Fibroblast of peridontal ligament (primary cell): ENCODE measurements at regions not wholly inside any gene's neighbourhood (a gene's known extent, or its start where the extent isn't known, plus 50 kb on each side); places are given as distances from the start of the nearest gene placed in this dataset.
"Not testable (repeated sequence)": the region's sequence is repeated elsewhere in the genome, so short reads cannot be mapped to it uniquely, and the experiment has no call there.

Experiments
- DNase-seq: peaks from one replicate; pipeline ENCODE4 v3.0.0-alpha.2; 2010; ENCODE audit errors: extremely low read depth

- DNase-seq: no peak
These were observed 217.6 kb upstream of the THUMPD2 start for GRCh38 chr2:39996653-39997080.

GRCh38 chr2:39995005-39995737, 216.1 kb upstream of the THUMPD2 start:
- no peak for DNase-seq

- peak; percentile 86 for DNase-seq
These were observed 215.1 kb upstream of the THUMPD2 start for GRCh38 chr2:39994151-39994550.

GRCh38 chr2:39991298-39991697, 212.2 kb upstream of the THUMPD2 start:
- peak; percentile 75 for DNase-seq

GRCh38 chr2:39990335-39990900, 211.4 kb upstream of the THUMPD2 start:
- no peak for DNase-seq

- DNase-seq: no peak
These were observed 210.8 kb upstream of the THUMPD2 start for GRCh38 chr2:39989888-39990287.

- DNase-seq: peak; percentile 56
These were observed 202.8 kb upstream of the THUMPD2 start for GRCh38 chr2:39981883-39982311.

- DNase-seq: peak; percentile 41
These were observed 196.5 kb upstream of the THUMPD2 start for GRCh38 chr2:39975476-39976020.

GRCh38 chr2:39968037-39968436, 189.0 kb upstream of the THUMPD2 start:
- DNase-seq: no peak

GRCh38 chr2:39960681-39961080, 181.6 kb upstream of the THUMPD2 start:
- not testable (repeated sequence) for DNase-seq

- peak; percentile 40 for DNase-seq
These were observed 175.3 kb upstream of the THUMPD2 start for GRCh38 chr2:39954346-39954745.

- no peak for DNase-seq
These were observed 170.1 kb upstream of the THUMPD2 start for GRCh38 chr2:39949131-39949530.

- no peak for DNase-seq
These were observed 169.1 kb upstream of the THUMPD2 start for GRCh38 chr2:39948016-39948719.

- DNase-seq: no peak
These were observed 168.4 kb upstream of the THUMPD2 start for GRCh38 chr2:39947294-39948015.

GRCh38 chr2:39942950-39943349, 163.9 kb upstream of the THUMPD2 start:
- peak; percentile 37 for DNase-seq

GRCh38 chr2:39938035-39938835, 159.2 kb upstream of the THUMPD2 start:
- DNase-seq: peak; percentile 74

- DNase-seq: no peak
These were observed 158.6 kb upstream of the THUMPD2 start for GRCh38 chr2:39937621-39938020.

GRCh38 chr2:39934851-39935250, 155.8 kb upstream of the THUMPD2 start:
- no peak for DNase-seq

GRCh38 chr2:39933196-39933595, 154.1 kb upstream of the THUMPD2 start:
- peak; percentile 27 for DNase-seq

GRCh38 chr2:39932198-39932597, 153.1 kb upstream of the THUMPD2 start:
- no peak for DNase-seq
